ENCODE measurements at regions not wholly inside any gene's neighbourhood (a gene's known extent, or its start where the extent isn't known, plus 50 kb on each side); places are given as distances from the start of the nearest gene placed in this dataset.

GRCh38 chr1:163426505-163427251, 104.9 kb downstream of the NUF2 start:
- TF ChIP-seq POLR2A (IDR thresholded peaks at IDR 0.05) (no peak), CTCF (IDR thresholded peaks at IDR 0.05) (no peak)
